WERI-Rb-1 (cell line): ENCODE measurements at regions not wholly inside any gene's neighbourhood (a gene's known extent, or its start where the extent isn't known, plus 50 kb on each side); places are given as distances from the start of the nearest gene placed in this dataset.
"Not testable (repeated sequence)": the region's sequence is repeated elsewhere in the genome, so short reads cannot be mapped to it uniquely, and the experiment has no call there.

Experiments
- DNase-seq: peaks from one replicate; pipeline ENCODE4 v3.0.0-alpha.2; 2020
- H3K27ac ChIP-seq: fragments of 250-450 bp; sonication (Bioruptor Pico); 2 replicates; pipeline ENCODE4 v1.5.1; 2020; ENCODE audit warnings: mild to moderate bottlenecking, moderate library complexity
- H3K27me3 ChIP-seq: fragments of 250-450 bp; sonication (Bioruptor Pico); 2 replicates; pipeline ENCODE4 v1.5.1; 2021; ENCODE audit warnings: mild to moderate bottlenecking, low read depth, moderate library complexity; ENCODE audit not compliant: insufficient read depth, severe bottlenecking
- H3K36me3 ChIP-seq: fragments of 250-450 bp; sonication (Bioruptor Pico); 2 replicates; pipeline ENCODE4 v1.5.1; 2020; ENCODE audit warnings: mild to moderate bottlenecking, moderate library complexity
- H3K4me3 ChIP-seq: 2 replicates; pipeline ENCODE4 v1.5.1; 2011; ENCODE audit warnings: low read depth, mild to moderate bottlenecking, control low read depth, low read length
- H3K9me3 ChIP-seq: fragments of 250-450 bp; sonication (Bioruptor Pico); 2 replicates; pipeline ENCODE4 v1.5.1; 2021; ENCODE audit warnings: mild to moderate bottlenecking, moderate library complexity; ENCODE audit not compliant: severe bottlenecking
- TF ChIP-seq, protein P1 (sequence below): IDR thresholded peaks from 2 replicates; pipeline ENCODE4 v1.5.1; 2011; ENCODE audit warnings: low read depth, mild to moderate bottlenecking, control low read depth, inconsistent platforms, low read length

DNA sequence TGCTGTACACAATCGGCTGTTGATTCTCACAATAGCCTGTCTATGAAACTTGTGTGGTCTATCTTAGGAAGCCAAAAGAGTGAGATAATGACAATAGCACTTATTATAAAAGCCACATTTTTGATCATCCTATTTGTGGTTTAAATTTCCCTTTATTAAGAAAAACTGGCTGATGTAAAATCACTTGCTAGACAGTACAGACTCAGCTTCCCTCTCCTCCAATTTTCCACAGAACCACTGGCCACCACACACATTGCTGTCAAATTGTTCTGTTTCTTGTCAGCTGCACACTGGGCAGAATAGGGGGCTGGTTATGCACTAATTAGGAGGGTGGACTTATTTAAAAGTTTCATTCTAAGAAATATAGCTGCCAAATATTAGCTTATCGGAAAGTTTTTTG lies 425.9 kb downstream of the EPHA3 start:
- no peaks in the 10 kb centered on the region for H3K36me3 ChIP-seq
- H3K9me3 ChIP-seq = no peaks in the 10 kb centered on the region
- DNase-seq = no peak
- no peak overlapping the region for H3K27ac ChIP-seq
- H3K4me3 ChIP-seq = no peak overlapping the region
- TF ChIP-seq, protein P1, sequence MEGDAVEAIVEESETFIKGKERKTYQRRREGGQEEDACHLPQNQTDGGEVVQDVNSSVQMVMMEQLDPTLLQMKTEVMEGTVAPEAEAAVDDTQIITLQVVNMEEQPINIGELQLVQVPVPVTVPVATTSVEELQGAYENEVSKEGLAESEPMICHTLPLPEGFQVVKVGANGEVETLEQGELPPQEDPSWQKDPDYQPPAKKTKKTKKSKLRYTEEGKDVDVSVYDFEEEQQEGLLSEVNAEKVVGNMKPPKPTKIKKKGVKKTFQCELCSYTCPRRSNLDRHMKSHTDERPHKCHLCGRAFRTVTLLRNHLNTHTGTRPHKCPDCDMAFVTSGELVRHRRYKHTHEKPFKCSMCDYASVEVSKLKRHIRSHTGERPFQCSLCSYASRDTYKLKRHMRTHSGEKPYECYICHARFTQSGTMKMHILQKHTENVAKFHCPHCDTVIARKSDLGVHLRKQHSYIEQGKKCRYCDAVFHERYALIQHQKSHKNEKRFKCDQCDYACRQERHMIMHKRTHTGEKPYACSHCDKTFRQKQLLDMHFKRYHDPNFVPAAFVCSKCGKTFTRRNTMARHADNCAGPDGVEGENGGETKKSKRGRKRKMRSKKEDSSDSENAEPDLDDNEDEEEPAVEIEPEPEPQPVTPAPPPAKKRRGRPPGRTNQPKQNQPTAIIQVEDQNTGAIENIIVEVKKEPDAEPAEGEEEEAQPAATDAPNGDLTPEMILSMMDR = no peak
- no peaks in the 10 kb centered on the region for H3K27me3 ChIP-seq

DNA sequence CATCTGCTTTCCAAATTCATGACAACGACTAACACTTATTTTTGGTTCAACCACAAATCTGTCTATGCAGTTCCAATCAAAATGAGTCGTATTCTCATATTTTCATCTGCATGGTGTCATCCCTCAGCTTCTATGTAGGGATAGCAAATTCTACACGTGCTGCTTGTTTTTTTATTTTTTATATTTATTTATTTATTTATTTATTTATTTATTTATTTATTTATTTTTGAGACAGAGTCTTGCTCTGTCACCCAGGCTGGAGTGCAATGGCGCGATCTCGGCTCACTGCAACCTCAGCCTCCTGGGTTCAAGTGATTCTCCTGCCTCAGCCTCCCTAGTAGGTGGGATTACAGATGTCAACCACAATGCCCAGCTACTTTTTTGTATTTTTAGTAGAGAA lies 447.2 kb downstream of the EPHA3 start:
- not testable (repeated sequence) for H3K9me3 ChIP-seq, H3K4me3 ChIP-seq, H3K27me3 ChIP-seq, H3K36me3 ChIP-seq, H3K27ac ChIP-seq, DNase-seq

DNA sequence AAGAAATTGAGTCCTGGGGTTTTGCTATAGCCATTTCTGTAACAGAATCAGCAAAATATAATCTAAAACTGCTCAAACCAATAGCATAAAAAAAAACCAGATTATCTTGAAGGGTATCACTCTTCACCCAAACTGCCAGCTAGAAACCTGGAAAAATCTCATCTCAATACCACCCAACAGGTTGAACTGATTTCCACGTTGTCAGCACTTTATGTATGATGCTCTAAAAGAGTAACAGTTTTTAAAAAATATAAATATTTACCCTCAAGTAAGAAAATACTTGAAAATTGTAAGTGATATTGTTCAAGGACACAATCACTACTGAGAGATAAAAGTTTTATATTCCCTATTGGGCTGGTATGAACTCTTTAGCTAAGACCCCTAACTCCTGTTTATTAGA lies 451.3 kb downstream of the EPHA3 start:
- DNase-seq = no peak
- H3K27ac ChIP-seq = no peak overlapping the region
- no peaks in the 10 kb centered on the region for H3K9me3 ChIP-seq
- TF ChIP-seq, protein P1 = no peak
- H3K36me3 ChIP-seq = no peaks in the 10 kb centered on the region
- H3K4me3 ChIP-seq = no peak overlapping the region
- no peaks in the 10 kb centered on the region for H3K27me3 ChIP-seq

DNA sequence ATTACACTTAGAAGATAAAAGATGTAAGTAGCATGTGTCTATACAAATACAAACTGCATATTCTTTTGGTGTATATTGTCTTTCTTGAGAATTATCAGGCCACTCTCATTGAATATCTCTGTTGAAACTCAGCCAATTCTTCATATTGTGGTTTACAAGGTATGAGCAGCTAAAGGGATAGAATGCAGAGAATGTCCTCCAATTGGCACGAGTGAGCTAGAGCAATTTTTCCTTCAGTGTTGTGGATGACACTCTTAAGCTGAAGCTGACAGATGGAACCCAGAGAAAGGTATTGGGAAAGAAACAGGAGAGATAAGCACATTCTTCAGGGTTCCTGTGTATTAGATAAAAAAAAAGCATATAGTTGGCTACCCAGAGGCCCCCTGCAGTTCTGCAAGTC lies 453.1 kb downstream of the EPHA3 start:
- TF ChIP-seq, protein P1 = no peak
- Histone ChIP-seq H3K4me3 (no peak overlapping the region), H3K27ac (no peak overlapping the region), H3K9me3 (no peaks in the 10 kb centered on the region), H3K27me3 (no peaks in the 10 kb centered on the region), H3K36me3 (no peaks in the 10 kb centered on the region)
- no peak for DNase-seq

DNA sequence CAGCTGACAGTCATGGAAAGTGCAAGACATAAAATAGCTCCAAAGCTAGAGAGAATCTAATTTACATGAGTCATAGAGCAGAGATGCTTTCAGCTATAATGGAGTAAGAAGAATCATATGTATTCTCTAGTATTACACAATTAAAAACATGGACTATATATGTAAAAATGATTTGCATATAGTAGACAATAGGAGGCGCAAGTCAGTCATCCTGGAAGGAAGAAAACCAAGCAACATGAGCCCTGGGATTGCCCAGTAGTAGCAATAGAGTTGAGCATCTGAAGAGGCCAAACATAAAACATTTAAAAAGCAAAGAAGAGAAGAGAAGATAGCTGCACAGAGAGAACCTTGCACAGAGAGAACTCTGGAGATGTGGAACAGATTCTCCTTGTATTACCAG lies 455.0 kb downstream of the EPHA3 start:
- H3K4me3 ChIP-seq = no peak overlapping the region
- H3K27me3 ChIP-seq = no peaks in the 10 kb centered on the region
- no peak for DNase-seq
- peaks cover 4% of the 10 kb centered on the region for H3K9me3 ChIP-seq
- H3K27ac ChIP-seq = no peak overlapping the region
- H3K36me3 ChIP-seq = no peaks in the 10 kb centered on the region
- TF ChIP-seq, protein P1 = no peak

DNA sequence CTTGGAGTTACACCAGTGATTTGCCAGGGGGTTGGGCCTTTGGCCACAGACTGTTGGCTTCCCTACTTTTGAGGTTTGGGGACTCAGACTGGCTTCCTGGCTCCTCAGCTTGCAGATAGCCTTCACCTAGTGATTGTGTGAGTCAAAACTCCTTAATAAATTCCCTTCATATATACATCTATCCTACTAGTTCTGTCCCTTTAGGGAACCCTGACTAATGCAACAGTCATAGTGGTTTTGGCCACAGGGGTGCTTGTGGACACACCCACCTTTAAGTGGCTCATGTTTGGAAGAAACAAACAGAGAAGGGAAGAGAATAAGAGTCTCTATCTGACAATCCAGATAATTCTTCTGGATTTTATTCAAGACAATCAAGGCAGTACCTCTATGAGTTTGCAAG lies 457.7 kb downstream of the EPHA3 start:
- Histone ChIP-seq H3K4me3 (no peak overlapping the region), H3K27ac (no peak overlapping the region), H3K9me3 (peaks cover 4% of the 10 kb centered on the region), H3K27me3 (no peaks in the 10 kb centered on the region), H3K36me3 (no peaks in the 10 kb centered on the region)
- TF ChIP-seq, protein P1 = no peak
- no peak for DNase-seq
